ENCODE measurements at regions not wholly inside any gene's neighbourhood (a gene's known extent, or its start where the extent isn't known, plus 50 kb on each side); places are given as distances from the start of the nearest gene placed in this dataset.

DNA sequence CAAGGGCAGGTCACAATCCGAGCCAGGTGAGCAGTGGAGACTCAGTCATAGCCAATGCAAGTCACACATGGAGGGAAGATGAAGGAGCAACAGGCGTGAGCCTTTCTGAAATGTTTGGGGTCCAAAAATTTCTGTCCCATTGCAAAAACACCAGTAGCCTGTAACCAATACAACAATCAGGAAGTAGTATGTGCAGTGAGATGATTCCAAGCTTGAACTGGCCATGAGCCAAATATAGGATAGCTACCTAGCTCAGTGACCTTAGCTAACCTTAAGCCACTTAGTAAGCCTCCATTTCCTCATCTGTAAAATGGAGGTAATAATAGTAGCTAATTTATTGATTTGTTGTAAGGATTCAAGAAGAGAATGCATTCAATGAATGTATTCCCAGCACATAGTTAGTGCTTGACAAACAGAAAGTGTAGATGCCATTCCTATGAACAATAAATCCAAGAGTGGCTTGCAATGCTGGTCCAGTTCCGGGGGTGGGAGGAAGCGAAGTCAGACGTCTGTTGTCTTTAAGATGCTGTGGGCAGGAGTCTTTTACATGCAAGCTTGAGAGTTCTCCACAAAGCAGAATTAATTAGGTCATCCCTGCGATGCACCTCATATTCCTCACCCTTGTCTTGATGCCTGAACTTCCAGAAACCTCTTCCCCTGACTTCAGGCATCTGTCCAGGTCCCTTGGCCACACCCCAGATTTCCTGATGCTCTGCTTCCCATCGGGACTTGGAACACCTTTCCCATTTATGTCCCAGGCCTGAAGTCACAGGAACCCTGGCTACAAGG, 195.7 kb upstream of the UBL3 start:
- no peak for ATAC-seq
- peaks cover 4% of the 10 kb centered on the region for H3K27me3 ChIP-seq
- H3K9me3 ChIP-seq = no peaks in the 10 kb centered on the region
- H3K27ac ChIP-seq = no peak overlapping the region
- no peaks in the 10 kb centered on the region for H3K36me3 ChIP-seq
- H3K4me3 ChIP-seq = no peak overlapping the region
- TF ChIP-seq POLR2AphosphoS5 (IDR thresholded peaks at IDR 0.05) = no peak
- no peak for TF ChIP-seq EP300 (IDR thresholded peaks at IDR 0.05)
- TF ChIP-seq, protein P1, sequence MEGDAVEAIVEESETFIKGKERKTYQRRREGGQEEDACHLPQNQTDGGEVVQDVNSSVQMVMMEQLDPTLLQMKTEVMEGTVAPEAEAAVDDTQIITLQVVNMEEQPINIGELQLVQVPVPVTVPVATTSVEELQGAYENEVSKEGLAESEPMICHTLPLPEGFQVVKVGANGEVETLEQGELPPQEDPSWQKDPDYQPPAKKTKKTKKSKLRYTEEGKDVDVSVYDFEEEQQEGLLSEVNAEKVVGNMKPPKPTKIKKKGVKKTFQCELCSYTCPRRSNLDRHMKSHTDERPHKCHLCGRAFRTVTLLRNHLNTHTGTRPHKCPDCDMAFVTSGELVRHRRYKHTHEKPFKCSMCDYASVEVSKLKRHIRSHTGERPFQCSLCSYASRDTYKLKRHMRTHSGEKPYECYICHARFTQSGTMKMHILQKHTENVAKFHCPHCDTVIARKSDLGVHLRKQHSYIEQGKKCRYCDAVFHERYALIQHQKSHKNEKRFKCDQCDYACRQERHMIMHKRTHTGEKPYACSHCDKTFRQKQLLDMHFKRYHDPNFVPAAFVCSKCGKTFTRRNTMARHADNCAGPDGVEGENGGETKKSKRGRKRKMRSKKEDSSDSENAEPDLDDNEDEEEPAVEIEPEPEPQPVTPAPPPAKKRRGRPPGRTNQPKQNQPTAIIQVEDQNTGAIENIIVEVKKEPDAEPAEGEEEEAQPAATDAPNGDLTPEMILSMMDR (IDR thresholded peaks at IDR 0.05) = no peak
- no peak for TF ChIP-seq POLR2A (IDR thresholded peaks at IDR 0.05)
- H3K4me1 ChIP-seq = no peaks in the 10 kb centered on the region
- WGBS, 2 donors (ENCODE audit: low coverage in 1 of 2) = 82 to 85% methylated on average over 6 to 7 of the region's 7 CpGs

DNA sequence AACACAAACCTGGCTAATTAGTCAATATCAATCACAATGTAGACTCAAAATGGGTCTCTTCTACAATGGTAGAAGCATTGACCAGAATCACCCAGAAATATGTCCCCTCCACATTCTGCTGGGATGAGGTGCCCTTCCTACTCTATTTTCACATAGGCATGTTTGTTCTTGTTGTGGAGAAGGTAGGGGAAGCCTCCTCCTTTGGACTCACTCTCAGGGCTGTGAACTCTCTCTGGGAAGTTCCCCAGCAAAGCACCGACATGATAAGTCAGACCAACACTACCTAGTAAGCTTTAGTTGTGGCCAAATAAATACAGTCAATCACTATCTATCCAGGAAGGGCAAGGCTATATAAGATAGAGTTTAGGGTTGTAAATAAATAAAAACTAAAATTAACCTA, 194.5 kb upstream of the UBL3 start:
- 89% methylated on average over 1 of the region's 1 CpG; no CpG with 5 or more reads in 1 of the 2 donors for WGBS, 2 donors (ENCODE audit: low coverage in 1 of 2)
- no peak overlapping the region for H3K27ac ChIP-seq
- ATAC-seq = no peak
- H3K9me3 ChIP-seq = no peaks in the 10 kb centered on the region
- H3K36me3 ChIP-seq = no peaks in the 10 kb centered on the region
- H3K27me3 ChIP-seq = peaks cover 12% of the 10 kb centered on the region
- no peak overlapping the region for H3K4me3 ChIP-seq
- no peaks in the 10 kb centered on the region for H3K4me1 ChIP-seq
- TF ChIP-seq, protein P1 (IDR thresholded peaks at IDR 0.05) = no peak
- TF ChIP-seq POLR2A (IDR thresholded peaks at IDR 0.05) (no peak), POLR2AphosphoS5 (IDR thresholded peaks at IDR 0.05) (no peak), EP300 (IDR thresholded peaks at IDR 0.05) (no peak)

DNA sequence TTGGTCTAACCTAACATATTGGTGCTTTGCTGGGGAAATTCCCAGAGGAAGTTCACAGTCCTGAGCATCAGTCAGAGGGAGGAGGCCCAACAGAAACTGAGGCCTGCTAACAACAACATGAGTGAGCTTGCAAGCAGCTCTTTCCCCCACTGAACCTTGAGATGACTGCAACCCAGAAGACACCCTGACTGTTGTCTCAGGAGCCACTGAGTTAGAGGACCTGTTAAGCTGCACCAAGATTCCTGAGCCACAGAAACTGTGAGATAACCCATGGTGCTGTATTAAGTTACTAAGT, 193.2 kb upstream of the UBL3 start:
- no peak overlapping the region for H3K4me3 ChIP-seq
- no peaks in the 10 kb centered on the region for H3K9me3 ChIP-seq
- ATAC-seq = no peak
- no peaks in the 10 kb centered on the region for H3K4me1 ChIP-seq
- H3K27me3 ChIP-seq = peaks cover 25% of the 10 kb centered on the region
- H3K36me3 ChIP-seq = no peaks in the 10 kb centered on the region
- TF ChIP-seq POLR2AphosphoS5 (IDR thresholded peaks at IDR 0.05) = no peak
- no peak overlapping the region for H3K27ac ChIP-seq

DNA sequence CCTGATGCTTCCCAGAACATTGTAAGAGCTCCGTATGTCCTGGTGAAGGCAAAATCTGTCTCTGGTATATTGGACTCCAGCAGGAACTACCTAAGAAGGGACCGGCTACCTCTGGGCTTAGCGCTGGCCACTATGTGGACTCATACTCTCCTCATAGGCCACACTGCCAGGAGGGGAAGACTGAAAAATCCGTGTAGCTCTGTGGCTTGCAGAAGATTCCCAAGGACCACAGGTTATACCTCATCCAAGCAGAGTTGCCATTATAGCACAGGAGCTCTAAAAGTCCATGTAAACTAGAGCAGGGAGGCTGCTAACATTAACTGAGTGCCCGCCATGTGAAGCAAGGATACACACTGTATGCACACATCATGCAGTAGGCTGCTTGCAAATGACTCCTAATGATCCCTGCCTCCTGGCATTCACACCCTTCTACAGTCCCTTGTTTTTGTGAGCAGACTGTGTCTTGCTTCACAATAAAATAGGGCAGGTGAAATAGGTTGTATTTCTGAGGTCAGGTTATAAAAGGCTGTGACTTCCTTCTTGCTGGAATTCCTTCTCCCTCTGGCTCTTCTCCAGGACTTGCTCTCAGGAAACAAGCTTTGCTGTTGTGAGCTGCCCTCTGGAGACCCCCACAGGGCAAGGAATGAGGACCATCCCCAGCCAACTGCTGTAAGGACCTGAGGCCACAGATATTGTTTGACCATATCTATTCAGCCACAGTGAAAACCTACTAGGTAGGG, 192.6 kb upstream of the UBL3 start:
- Histone ChIP-seq H3K36me3 (no peaks in the 10 kb centered on the region), H3K4me1 (no peaks in the 10 kb centered on the region), H3K27me3 (peaks cover 25% of the 10 kb centered on the region), H3K9me3 (no peaks in the 10 kb centered on the region), H3K4me3 (no peak overlapping the region), H3K27ac (no peak overlapping the region)
- no peak for ATAC-seq
- TF ChIP-seq, protein P1 (IDR thresholded peaks at IDR 0.05) = no peak
- TF ChIP-seq EP300 (IDR thresholded peaks at IDR 0.05) = no peak
- TF ChIP-seq POLR2AphosphoS5 (IDR thresholded peaks at IDR 0.05) = no peak
- TF ChIP-seq POLR2A (IDR thresholded peaks at IDR 0.05) = no peak
- WGBS, 2 donors (ENCODE audit: low coverage in 1 of 2) = 67 to 93% methylated on average over 2 of the region's 5 CpGs

DNA sequence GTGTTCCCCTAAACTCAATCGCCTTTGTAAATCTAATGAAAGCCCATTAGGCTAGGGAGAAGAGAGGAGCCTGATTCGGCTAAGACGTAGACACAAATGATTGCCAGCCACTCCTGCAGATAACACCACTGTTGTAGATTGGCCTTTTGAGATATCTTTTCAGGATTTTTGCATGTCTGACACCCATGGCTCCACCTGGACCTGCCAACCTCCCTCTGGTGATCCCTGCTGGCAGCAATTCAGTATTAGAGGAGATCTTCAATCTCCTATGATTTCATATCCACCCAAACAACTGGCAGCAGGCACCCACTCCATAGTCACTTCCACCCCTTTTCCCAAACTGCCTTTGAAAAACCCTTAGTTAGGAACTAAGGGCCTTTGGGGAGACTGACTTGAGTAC, 191.9 kb upstream of the UBL3 start:
- H3K9me3 ChIP-seq = no peaks in the 10 kb centered on the region
- H3K4me1 ChIP-seq = no peaks in the 10 kb centered on the region
- ATAC-seq = no peak
- WGBS, 2 donors (ENCODE audit: low coverage in 1 of 2) = 89 to 91% methylated on average over 3 of the region's 3 CpGs
- H3K27me3 ChIP-seq = peaks cover 25% of the 10 kb centered on the region
- no peak overlapping the region for H3K27ac ChIP-seq
- no peak for TF ChIP-seq EP300 (IDR thresholded peaks at IDR 0.05)
- no peak overlapping the region for H3K4me3 ChIP-seq
- no peaks in the 10 kb centered on the region for H3K36me3 ChIP-seq

DNA sequence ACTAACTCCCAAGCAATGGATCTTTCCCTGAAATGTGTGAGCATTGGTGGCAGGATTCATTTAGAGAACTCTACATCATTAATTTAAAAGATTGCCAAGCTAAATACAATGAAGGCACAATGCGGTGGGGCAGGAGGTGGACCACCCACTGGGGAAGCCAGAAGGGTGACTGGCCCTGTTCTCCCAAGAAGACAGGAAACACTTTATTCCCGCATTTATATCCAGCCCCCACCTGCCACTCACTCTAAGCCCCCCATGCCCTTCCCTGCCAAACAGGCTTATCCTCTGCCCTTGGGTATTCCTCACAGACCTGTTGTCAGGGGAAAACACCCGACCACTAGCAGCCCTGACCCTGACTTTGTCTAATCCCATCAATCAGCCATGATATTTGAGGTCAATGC, 189.1 kb upstream of the UBL3 start:
- no peaks in the 10 kb centered on the region for H3K36me3 ChIP-seq
- H3K27ac ChIP-seq = no peak overlapping the region
- no peaks in the 10 kb centered on the region for H3K4me1 ChIP-seq
- H3K4me3 ChIP-seq = no peak overlapping the region
- TF ChIP-seq, protein P1 (IDR thresholded peaks at IDR 0.05) = no peak
- TF ChIP-seq POLR2A (IDR thresholded peaks at IDR 0.05) = no peak
- WGBS, 2 donors (ENCODE audit: low coverage in 1 of 2) = 18 to 30% methylated on average over 2 to 3 of the region's 3 CpGs
- peaks cover 25% of the 10 kb centered on the region for H3K27me3 ChIP-seq
- no peaks in the 10 kb centered on the region for H3K9me3 ChIP-seq
- no peak for ATAC-seq
